Right ventricle myocardium superior (tissue), 1 donor: ENCODE measurements at regions not wholly inside any gene's neighbourhood (a gene's known extent, or its start where the extent isn't known, plus 50 kb on each side); places are given as distances from the start of the nearest gene placed in this dataset.
"Not testable (repeated sequence)": the region's sequence is repeated elsewhere in the genome, so short reads cannot be mapped to it uniquely, and the experiment has no call there.

ENCODE experiments used
- ATAC-seq: fragments of 200-7000 bp; cut with Tn5 transposase; one replicate; pipeline ENCODE4 v1.9.1; 2020; ENCODE audit warnings: mild to moderate bottlenecking; ENCODE audit not compliant: poor library complexity
- DNase-seq: peaks from one replicate; pipeline ENCODE4 v3.0.0-alpha.2; 2020
- intact Hi-C: fragments of 100-400 bp; cut with DNase I; formaldehyde crosslinking; loops from one replicate; pipeline ENCODE4 v1.11.2; 2022
- donor health status: DM: no; HTN: yes; CAD: no; lungs with severe emphysema.

- ATAC-seq, result no peak
- DNase-seq, result peak; percentile 44
- intact Hi-C loops, result no loop called here
These were observed 131.2 kb upstream of the SOX11 start for GRCh38 chr2:5561006-5561405.

GRCh38 chr2:5562426-5562825 lies 129.8 kb upstream of the SOX11 start:
- ATAC-seq (no peak), DNase-seq (no peak)
- intact Hi-C loops, result no loop called here

- DNase-seq (no peak), ATAC-seq (no peak)
- intact Hi-C loops, result no loop called here
These were observed 129.3 kb upstream of the SOX11 start for GRCh38 chr2:5562865-5563264.

GRCh38 chr2:5563411-5563810 lies 128.8 kb upstream of the SOX11 start:
- ATAC-seq (no peak), DNase-seq (no peak)
- intact Hi-C loops, result no loop called here

- no peak for DNase-seq
These were observed 122.9 kb upstream of the SOX11 start for GRCh38 chr2:5569256-5569655.

GRCh38 chr2:5576015-5576414 lies 116.2 kb upstream of the SOX11 start:
- intact Hi-C loops, result no loop called here
- no peak for DNase-seq
- ATAC-seq, result no peak

More at GRCh38 chr2:5569256-5569655, 122.9 kb upstream of the SOX11 start:
- intact Hi-C loops, result no loop called here
- no peak for ATAC-seq

- DNase-seq, result no peak
- no peak for ATAC-seq
- intact Hi-C loops, result no loop called here
These were observed 104.4 kb upstream of the SOX11 start for GRCh38 chr2:5587766-5588165.

- no peak for ATAC-seq
- intact Hi-C loops, result no loop called here
These were observed 103.6 kb upstream of the SOX11 start for GRCh38 chr2:5588601-5589000.

GRCh38 chr2:5589183-5589582 lies 103.0 kb upstream of the SOX11 start:
- intact Hi-C loops, result no loop called here
- no peak for ATAC-seq
- DNase-seq, result no peak

More at GRCh38 chr2:5588601-5589000, 103.6 kb upstream of the SOX11 start:
- no peak for DNase-seq

- intact Hi-C loops, result no loop called here
- DNase-seq (no peak), ATAC-seq (no peak)
These were observed 101.3 kb upstream of the SOX11 start for GRCh38 chr2:5590886-5591285.

GRCh38 chr2:5592916-5593315 lies 99.3 kb upstream of the SOX11 start:
- DNase-seq (no peak), ATAC-seq (no peak)
- intact Hi-C loops, result no loop called here

GRCh38 chr2:5594249-5594695 lies 97.9 kb upstream of the SOX11 start:
- ATAC-seq (no peak), DNase-seq (no peak)
- intact Hi-C loops, result no loop called here

- DNase-seq (no peak), ATAC-seq (no peak)
- intact Hi-C loops, result no loop called here
These were observed 95.3 kb upstream of the SOX11 start for GRCh38 chr2:5596868-5597267.

- intact Hi-C loops, result no loop called here
- DNase-seq, result no peak
- no peak for ATAC-seq
These were observed 94.0 kb upstream of the SOX11 start for GRCh38 chr2:5598156-5598555.

- intact Hi-C loops, result no loop called here
- DNase-seq, result no peak
- ATAC-seq, result no peak
These were observed 83.0 kb upstream of the SOX11 start for GRCh38 chr2:5609201-5609600.

GRCh38 chr2:5612666-5613065 lies 79.5 kb upstream of the SOX11 start:
- no peak for ATAC-seq
- intact Hi-C loops, result no loop called here
- DNase-seq, result no peak

- ATAC-seq (no peak), DNase-seq (no peak)
- intact Hi-C loops, result no loop called here
These were observed 76.2 kb upstream of the SOX11 start for GRCh38 chr2:5616019-5616418.

- no peak for ATAC-seq
- DNase-seq, result no peak
- intact Hi-C loops, result no loop called here
These were observed 74.8 kb upstream of the SOX11 start for GRCh38 chr2:5617358-5617757.

GRCh38 chr2:5617796-5618195 lies 74.4 kb upstream of the SOX11 start:
- no peak for DNase-seq
- no peak for ATAC-seq
- intact Hi-C loops, result no loop called here

- intact Hi-C loops, result no loop called here
- ATAC-seq, result no peak
These were observed 73.9 kb upstream of the SOX11 start for GRCh38 chr2:5618271-5618670.

GRCh38 chr2:5625556-5626065 lies 66.6 kb upstream of the SOX11 start:
- intact Hi-C loops, ATAC-seq, DNase-seq: not testable (repeated sequence)

More at GRCh38 chr2:5618271-5618670, 73.9 kb upstream of the SOX11 start:
- DNase-seq, result no peak
